ENCODE measurements at regions not wholly inside any gene's neighbourhood (a gene's known extent, or its start where the extent isn't known, plus 50 kb on each side); places are given as distances from the start of the nearest gene placed in this dataset.
A peak's percentile ranks its signal among the peaks of the same experiment; 100 is the strongest.

DNA sequence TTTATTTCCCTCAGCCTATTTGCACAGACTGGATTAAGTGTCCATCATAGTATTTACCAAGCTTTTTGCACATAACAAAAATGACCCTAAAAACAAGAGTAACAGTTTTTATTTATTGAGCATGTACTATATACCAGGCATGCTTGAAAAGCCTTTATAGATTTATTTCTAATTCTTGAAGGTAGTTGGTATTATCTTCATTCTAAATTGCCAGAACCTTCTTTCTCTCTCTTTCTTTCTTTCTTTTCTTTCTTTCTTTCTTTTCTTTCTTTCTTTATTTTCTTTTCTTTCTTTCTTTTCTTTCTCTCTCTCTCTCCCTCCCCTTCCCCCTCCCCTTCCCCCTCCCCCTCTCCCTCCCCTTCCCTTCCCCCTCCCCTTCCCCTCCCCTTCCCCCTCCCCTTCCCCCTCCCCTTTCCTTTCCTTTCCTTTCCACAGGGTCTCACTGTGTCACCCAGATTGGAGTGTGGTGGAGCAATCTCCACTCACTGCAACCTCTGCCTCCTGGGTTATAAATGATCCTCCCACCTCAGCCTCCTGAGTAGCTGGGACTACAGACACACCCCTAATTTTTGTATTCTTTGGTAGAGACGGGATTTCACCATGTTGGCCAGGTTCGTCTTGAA, 310.9 kb upstream of the RBFOX1 start:
- no peak for DNase-seq (ENCODE audit: low read depth in 4 of 4, low spot score in 3 of 4)

- DNase-seq (ENCODE audit: low read depth in 4 of 4, low spot score in 3 of 4) = no peak
Measured at GRCh38 chr16:7017006-7017662, 315.5 kb upstream of the RBFOX1 start.

DNA sequence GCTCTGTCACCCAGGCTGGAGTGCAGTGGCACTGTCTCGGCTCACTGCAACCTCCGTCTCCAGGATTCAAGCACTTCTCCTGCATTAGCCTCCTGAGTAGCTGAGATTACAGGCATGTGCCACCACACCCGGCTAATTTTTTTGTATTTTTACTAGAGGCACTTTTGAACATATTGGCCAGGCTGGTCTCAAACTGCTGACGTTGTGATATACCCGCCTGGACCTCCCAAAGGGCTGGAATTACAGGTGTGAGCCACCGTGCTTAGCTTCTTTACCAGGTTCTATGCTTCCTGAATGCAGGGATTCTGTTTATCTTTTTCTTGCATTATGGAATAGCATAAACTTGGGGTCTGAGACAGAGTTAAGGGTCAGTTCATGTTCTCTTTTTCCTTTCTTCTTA, 317.9 kb upstream of the RBFOX1 start:
- no peak for DNase-seq (ENCODE audit: low read depth in 4 of 4, low spot score in 3 of 4)

DNA sequence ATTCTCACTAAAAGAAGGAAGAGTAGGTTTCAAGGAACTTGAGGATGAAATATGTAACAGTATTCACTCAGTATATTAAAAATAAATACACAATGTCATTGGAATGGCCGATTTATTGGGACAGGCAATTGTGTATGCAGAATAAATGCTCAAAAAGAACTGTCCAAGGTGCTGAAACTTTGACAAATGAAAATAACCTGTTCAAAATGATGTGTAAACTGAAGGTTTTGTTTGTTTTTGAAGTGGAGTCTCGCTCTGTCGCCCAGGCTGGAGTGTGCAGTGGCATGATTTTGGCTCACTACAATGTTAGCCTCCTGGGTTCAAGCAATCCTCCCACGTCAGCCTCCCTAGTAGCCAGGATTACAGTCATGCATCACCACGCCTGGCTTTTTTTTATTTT, 318.7 kb upstream of the RBFOX1 start:
- DNase-seq (ENCODE audit: low read depth in 4 of 4, low spot score in 3 of 4) = no peak

DNA sequence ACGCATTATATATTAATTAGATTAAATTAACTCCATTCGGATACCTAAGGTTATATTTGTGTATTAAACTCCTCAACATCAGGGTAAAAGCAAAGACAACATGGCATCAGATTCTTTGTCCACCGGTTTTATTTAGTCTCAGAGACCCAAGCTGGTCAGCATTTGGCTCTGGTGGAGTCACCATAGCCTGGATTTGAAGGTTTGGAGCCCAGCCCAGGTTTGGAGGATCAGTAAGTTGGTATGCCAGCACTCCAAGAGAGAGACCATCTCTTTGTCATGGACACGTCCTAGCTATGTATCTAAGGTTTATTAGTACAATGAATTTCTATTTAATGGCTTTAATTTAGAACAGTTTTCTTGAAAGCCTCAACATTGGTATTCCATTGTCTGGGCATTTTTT, 328.4 kb upstream of the RBFOX1 start:
- DNase-seq (ENCODE audit: low read depth in 4 of 4, low spot score in 3 of 4) = no peak

DNA sequence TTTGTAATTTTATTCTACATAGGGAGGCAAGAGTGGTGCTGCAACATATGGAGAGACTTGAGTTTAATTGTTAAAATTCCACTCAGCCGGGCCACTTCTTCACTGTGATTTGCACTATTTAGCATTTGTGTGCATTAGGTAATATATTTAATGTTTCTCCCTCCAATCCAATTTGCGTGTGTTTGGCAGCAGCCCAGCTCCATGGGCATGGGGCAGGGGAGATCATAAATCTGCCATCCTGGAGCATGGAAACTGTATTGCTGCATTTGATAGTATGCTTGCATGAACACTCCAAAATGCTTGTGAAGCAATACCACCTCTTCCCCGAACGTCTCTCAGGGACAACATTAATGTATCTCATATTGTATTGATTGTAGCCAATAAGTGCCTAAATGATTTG, 339.1 kb upstream of the RBFOX1 start:
- peak in 2 of 4 donors; percentile 18 to 21 for DNase-seq (ENCODE audit: low read depth in 4 of 4, low spot score in 3 of 4)

GRCh38 chr16:6988846-6989245, 343.8 kb upstream of the RBFOX1 start:
- no peak for DNase-seq (ENCODE audit: low read depth in 4 of 4, low spot score in 3 of 4)

- no peak for DNase-seq (ENCODE audit: low read depth in 4 of 4, low spot score in 3 of 4)
Measured at GRCh38 chr16:6977916-6978315, 354.7 kb upstream of the RBFOX1 start.

GRCh38 chr16:6977291-6977690, 355.4 kb upstream of the RBFOX1 start:
- no peak for DNase-seq (ENCODE audit: low read depth in 4 of 4, low spot score in 3 of 4)

DNA sequence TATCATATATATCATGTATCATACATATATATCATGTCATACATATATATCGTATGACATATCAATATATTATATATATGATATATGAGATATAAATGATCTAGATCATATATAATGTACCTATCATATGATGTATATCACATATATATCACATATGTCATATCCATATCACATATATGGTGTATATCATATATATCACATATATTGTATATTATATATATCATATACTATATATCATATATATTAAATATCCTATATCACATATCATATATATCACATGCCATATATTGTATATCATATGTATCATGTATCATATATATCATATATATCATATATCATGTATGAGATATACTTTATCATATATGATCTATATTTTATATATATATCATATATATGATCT, 355.9 kb upstream of the RBFOX1 start:
- no peak for DNase-seq (ENCODE audit: low read depth in 4 of 4, low spot score in 3 of 4)

DNA sequence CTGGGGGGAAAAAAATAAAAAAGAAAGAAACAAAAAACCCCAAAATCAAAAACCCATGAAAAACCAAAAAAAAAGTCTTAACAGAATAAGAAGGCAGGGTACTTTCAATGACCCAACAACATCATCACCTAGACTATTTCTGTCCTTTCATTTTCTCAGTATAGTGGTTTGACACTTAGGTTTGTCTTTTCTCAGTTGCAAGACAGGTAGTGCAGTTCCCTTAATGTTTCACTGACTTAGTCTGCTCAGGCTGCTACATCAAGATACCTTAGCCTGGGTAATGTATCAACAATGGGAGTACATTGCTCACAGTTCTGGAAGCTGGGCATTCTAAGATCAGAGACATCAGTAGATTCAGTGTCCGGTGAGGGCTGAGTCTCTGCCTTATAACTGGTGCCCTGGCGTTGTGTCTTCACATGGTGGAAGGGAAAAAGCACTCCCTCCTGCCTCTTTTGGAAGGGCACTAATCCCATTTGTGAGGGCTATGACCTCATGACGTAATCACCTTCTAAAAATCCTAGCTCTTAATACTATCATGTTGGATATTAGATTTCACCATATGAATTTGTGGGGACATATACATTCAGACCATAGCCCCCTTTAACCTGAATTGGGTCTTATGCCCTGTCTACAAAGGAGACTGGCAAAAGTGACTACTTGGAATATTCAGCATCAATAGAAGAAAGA, 362.3 kb upstream of the RBFOX1 start:
- DNase-seq (ENCODE audit: low read depth in 4 of 4, low spot score in 3 of 4) = no peak

DNA sequence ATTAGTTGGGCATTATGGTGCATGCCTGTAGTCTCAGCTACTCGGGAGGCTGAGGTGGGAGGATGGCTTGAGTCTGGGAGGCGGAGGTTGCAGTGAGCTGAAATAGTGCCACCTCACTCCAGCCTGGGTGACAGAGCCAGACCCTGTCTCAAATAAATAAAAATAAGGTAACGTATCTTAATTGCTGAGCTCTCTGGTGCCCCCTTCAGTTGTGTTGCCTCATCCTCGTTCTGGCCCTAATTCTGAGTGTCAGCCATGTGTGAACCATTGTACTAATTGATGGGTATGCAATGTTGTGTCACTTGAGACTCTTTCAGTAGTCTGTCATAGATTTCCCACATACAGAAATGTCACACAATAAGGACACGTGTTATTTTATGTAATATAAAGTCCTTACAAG, 363.1 kb upstream of the RBFOX1 start:
- DNase-seq (ENCODE audit: low read depth in 4 of 4, low spot score in 3 of 4) = no peak

GRCh38 chr16:6967796-6968320, 364.8 kb upstream of the RBFOX1 start:
- no peak for DNase-seq (ENCODE audit: low read depth in 4 of 4, low spot score in 3 of 4)

GRCh38 chr16:6966925-6967324, 365.7 kb upstream of the RBFOX1 start:
- DNase-seq (ENCODE audit: low read depth in 4 of 4, low spot score in 3 of 4) = no peak

DNA sequence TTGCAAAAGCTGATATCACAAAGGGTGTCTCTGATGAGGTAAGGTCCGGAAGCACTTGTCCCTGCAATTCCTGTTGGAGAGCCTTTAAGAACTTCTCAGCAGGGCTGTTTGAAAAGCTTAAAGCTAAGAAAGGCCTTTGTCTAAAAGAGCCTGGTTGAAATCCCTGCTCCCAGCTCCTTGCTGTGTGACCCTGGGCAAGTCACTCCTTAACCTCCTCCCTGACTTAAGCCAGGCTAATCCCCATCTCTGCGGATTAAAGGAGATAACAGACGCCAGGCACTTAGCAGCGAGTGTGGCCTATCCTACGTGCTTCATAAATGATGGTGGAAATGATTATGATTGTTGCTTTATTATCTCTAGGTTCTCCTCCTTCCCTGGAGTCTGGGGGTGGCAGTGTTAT, 368.0 kb upstream of the RBFOX1 start:
- DNase-seq (ENCODE audit: low read depth in 4 of 4, low spot score in 3 of 4) = no peak

DNA sequence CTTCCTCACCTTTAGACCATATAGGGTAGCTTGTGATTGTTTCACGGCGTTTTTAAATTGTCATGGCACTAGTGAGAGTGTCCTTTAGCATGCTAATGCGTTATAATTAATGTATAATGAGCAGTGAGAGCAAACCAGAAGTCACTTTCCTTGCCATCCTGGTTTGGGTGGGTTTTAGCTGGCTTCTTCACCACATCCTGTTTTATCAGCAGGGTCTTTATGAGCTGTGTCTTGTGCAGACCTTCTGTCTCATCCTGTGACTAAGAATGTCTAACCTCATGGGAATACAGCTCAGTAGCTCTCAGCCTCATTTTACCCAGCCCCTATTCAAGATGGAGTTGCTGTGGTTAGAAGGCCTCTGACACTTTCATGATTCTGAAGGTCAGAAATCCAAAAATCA, 370.9 kb upstream of the RBFOX1 start:
- DNase-seq (ENCODE audit: low read depth in 4 of 4, low spot score in 3 of 4) = no peak

DNA sequence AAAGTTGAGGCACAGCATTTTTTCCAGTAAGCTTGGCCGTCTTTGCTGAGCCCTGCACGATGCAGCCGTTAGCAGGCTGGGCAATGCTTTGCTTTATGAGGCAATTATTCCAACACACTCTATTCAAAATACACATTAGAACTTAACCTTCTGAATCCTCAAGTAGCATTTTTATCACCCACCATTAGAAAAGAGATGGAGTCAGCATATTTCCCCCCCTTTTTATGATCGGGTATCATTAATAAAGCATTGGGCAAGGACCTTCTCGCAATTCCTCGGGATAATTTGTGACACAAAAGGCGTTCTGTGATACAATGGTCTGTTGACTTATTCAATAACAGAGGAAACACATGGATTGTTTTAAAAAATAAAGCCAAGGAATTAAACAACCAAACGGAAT, 374.5 kb upstream of the RBFOX1 start:
- DNase-seq (ENCODE audit: low read depth in 4 of 4, low spot score in 3 of 4) = no peak

DNA sequence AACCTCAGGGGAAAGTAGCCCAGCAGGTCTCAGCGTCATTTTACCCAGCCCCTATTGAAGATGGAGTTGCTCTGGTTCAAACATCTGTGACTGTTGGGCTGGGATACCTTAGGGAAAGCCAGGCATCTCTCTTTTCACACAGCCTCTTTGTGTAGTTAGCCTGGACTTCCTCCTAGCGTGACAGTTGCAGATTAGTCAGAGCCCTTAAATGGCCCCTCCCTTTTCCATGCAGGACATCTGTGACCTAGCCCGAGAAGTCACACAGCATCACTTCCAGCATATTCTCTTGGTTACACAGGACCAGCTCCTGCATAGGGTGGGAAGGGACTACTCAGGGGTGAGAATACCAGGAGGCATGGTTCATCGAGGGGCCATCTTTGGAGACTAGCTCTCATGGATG, 375.0 kb upstream of the RBFOX1 start:
- DNase-seq (ENCODE audit: low read depth in 4 of 4, low spot score in 3 of 4) = no peak

- no peak for DNase-seq (ENCODE audit: low read depth in 4 of 4, low spot score in 3 of 4)
Measured at GRCh38 chr16:6956511-6956910, 376.1 kb upstream of the RBFOX1 start.

GRCh38 chr16:6955303-6955702, 377.3 kb upstream of the RBFOX1 start:
- DNase-seq (ENCODE audit: low read depth in 4 of 4, low spot score in 3 of 4) = no peak

GRCh38 chr16:6949240-6949639, 383.4 kb upstream of the RBFOX1 start:
- no peak for DNase-seq (ENCODE audit: low read depth in 4 of 4, low spot score in 3 of 4)

GRCh38 chr16:6947291-6947690, 385.4 kb upstream of the RBFOX1 start:
- DNase-seq (ENCODE audit: low read depth in 4 of 4, low spot score in 3 of 4) = no peak
